ENCODE measurements at regions not wholly inside any gene's neighbourhood (a gene's known extent, or its start where the extent isn't known, plus 50 kb on each side); places are given as distances from the start of the nearest gene placed in this dataset.

GRCh38 chr5:116970318-116970717 lies 395.7 kb upstream of the SEMA6A start:
- no peak for TF ChIP-seq CTCF (IDR thresholded peaks at IDR 0.05; ENCODE audit: control extremely low read depth, extremely low read depth, low read depth, missing control alignments)
- ChIA-PET POLR2A (no interaction called here), CTCF (no interaction called here)
- DNase-seq (ENCODE audit: extremely low spot score), result no peak

DNA sequence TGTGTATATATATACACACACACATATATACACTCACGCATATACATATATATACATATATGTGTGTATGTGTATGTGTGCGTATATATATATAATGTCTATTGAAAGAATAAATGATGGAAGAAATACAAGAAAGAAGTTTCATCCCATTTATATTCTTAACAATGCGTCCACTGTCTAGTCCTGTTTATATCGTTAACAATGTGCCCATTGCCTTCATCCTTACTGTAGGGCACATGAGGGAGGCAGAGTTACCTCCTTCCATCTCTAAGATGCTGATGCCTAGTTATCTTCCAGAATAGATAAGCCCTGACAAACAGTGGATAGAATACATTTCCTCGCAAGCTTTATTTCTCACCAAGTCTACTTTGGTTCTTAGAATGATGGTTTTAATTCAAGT lies 389.8 kb upstream of the SEMA6A start:
- ChIA-PET POLR2A (no interaction called here), CTCF (interaction anchor here (1.5 to 1.7 kb wide), 2 partner anchors 14 to 17 kb away, joined by 4 to 8 read pairs; no protein-coding TSS in a partner anchor)
- no peak for TF ChIP-seq CTCF (IDR thresholded peaks at IDR 0.05; ENCODE audit: control extremely low read depth, extremely low read depth, low read depth, missing control alignments)
- DNase-seq (ENCODE audit: extremely low spot score), result no peak

- TF ChIP-seq CTCF (IDR thresholded peaks at IDR 0.05; ENCODE audit: control extremely low read depth, extremely low read depth, low read depth, missing control alignments), result no peak
- no peak for DNase-seq (ENCODE audit: extremely low spot score)
- ChIA-PET POLR2A (no interaction called here), CTCF (interaction anchor here (1.5 to 3.2 kb wide), 2 partner anchors 13 to 384 kb away, joined by 4 to 8 read pairs; no protein-coding TSS in a partner anchor)
Measured at GRCh38 chr5:116961021-116961420, 386.4 kb upstream of the SEMA6A start.

- DNase-seq (ENCODE audit: extremely low spot score), result no peak
- POLR2A ChIA-PET, result no interaction called here
- CTCF ChIA-PET, result interaction anchor here (3.2 kb wide), 1 partner anchor 12 kb away, joined by 8 read pairs; no protein-coding TSS in a partner anchor
- TF ChIP-seq CTCF (IDR thresholded peaks at IDR 0.05; ENCODE audit: control extremely low read depth, extremely low read depth, low read depth, missing control alignments), result no peak
Measured at GRCh38 chr5:116959843-116960242, 385.2 kb upstream of the SEMA6A start.

DNA sequence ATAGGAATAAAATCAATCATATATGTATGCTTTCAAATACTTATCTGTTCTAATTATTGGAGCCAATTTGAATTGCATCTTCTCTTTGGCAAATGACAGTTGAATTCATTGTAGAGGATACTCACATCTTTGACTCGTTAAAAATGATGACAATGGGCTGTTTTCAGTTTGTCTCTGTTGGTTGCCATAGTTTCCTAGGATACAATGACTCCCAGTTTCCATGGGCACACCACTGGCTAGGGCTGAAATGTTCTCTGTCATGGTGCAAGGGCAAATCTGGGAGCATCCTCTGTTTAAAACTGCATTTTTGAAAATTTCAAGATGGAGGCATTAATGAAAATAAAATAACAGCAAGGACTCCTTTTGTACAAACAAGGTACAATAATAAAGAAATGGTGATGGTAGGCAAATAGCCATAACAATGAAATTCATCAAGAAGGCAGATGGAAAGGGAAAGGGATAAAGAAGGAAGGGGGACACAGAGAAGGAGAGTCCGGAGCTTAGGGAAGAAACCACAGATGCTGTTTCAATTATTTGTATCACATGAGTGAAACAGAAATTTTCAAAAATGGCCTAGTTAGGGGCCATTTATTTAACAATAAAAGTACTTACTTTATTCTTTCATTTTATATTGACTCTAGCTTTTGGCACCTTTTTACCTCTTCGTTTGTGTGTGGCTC lies 378.8 kb upstream of the SEMA6A start:
- CTCF ChIA-PET, result interaction anchor here (0.9 kb wide), 1 partner anchor 376 kb away, joined by 4 read pairs; no protein-coding TSS in a partner anchor
- TF ChIP-seq CTCF (IDR thresholded peaks at IDR 0.05; ENCODE audit: control extremely low read depth, extremely low read depth, low read depth, missing control alignments), result no peak
- DNase-seq (ENCODE audit: extremely low spot score), result no peak
- POLR2A ChIA-PET, result no interaction called here

GRCh38 chr5:116951219-116951618 lies 376.6 kb upstream of the SEMA6A start:
- ChIA-PET POLR2A (no interaction called here), CTCF (interaction anchor here (1.4 to 2.3 kb wide), 3 partner anchors 13 to 376 kb away, joined by 4 to 9 read pairs (median 4); partner anchors contain the start of gene SEMA6A)
- TF ChIP-seq CTCF (IDR thresholded peaks at IDR 0.05; ENCODE audit: control extremely low read depth, extremely low read depth, low read depth, missing control alignments), result no peak
- DNase-seq (ENCODE audit: extremely low spot score), result no peak
